Stimulated activated CD4-positive, alpha-beta T cell treated with anti-CD3 and anti-CD28 coated beads, Interleukin-1b, Interleukin-23, amount 100 ng/mL, for 48 hours (primary cell): ENCODE measurements at regions not wholly inside any gene's neighbourhood (a gene's known extent, or its start where the extent isn't known, plus 50 kb on each side); places are given as distances from the start of the nearest gene placed in this dataset.
"Not testable (repeated sequence)": the region's sequence is repeated elsewhere in the genome, so short reads cannot be mapped to it uniquely, and the experiment has no call there.

ENCODE experiments used
- DNase-seq: peaks from one replicate; pipeline ENCODE4 v3.0.0-alpha.2; 2020

DNA sequence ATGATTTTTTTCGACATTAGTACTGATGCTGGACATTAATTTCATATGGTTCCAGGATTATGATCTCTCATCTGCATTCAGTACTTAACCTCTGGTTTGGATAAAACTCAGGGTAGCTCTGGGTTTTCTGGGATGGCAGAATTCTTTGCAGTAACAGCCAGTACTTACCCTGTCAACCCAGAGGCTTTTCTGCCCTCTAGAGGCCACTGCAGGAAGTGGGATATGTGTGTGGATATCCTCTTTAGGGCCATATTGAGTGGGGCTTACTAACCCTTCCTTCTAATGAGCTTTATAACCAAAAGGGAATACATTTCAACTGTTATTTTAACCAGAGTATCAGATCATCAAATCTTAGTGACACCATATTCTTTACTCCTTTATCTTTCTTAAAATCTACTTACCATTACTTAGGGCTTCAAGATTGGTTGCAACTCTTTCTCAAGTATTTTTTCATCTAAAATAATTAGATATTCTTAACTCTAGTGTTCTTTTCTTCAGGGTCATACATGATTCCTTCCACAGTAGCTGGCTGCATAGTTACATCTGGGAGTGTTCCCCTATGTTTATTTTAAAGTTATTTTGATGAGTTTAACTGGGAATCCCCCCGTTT is 488.0 kb upstream of the STXBP6 start:
- peak; percentile 3 for DNase-seq

DNA sequence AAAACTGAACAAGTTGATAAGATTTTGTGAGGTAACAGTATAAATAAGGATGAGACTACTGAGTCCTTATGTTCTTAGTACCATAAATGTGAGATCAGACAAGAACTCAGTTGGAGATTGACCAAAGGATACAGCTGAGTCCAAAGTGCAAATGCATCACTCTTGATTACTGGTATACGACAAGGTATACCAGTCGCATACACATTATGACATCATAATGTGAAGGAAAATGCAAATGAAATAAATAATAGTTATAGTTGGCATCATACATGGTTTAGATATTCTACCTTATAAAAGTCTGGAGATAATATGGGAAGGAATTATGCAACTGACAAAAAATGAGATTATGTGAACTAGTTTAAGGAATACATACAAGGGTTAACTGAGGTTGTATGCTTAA is 476.3 kb upstream of the STXBP6 start:
- DNase-seq: no peak

GRCh38 chr14:25522926-25523325 is 473.0 kb upstream of the STXBP6 start:
- DNase-seq: no peak

- no peak for DNase-seq
Observed at GRCh38 chr14:25522116-25522515, 472.2 kb upstream of the STXBP6 start.

DNA sequence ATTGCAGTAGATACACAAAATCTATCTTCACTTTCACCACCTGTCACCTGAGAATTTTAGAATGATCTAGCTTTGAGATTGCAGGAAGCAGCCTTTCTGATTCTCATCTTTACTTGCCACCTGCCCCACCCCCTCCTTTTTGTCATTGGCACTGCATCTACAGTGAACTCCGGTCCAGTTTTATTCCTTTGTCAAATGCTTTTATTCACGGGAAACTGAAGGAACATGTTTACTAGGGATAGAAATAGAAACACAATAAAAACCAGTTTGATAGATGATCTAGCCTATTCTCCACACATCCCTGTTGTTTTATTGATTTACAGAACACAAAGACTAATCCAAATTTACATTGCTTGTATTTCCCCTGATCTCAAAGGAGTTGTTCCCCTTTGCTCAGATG is 471.7 kb upstream of the STXBP6 start:
- DNase-seq: no peak

DNA sequence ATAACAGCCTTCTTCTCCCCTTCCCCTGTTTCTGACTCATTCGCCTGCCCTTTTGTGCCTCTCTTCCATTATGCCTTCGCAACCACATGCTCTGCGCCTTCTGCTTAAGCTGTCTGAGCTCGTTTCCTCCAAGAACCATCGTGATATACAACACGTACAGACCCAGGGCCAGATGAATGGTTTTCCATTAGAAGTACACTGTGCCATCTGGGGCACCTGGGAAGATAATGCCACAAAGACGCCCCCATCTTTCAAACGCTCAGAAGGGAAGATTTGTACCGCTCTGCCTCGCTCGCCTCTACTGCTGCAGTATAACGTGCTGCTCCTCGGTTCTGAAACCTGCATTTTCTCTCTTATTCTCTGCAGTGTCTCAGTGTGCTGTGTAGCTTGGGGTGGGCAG is 470.9 kb upstream of the STXBP6 start:
- DNase-seq: no peak

- DNase-seq: no peak
Observed at GRCh38 chr14:25518364-25518763, 468.4 kb upstream of the STXBP6 start.

DNA sequence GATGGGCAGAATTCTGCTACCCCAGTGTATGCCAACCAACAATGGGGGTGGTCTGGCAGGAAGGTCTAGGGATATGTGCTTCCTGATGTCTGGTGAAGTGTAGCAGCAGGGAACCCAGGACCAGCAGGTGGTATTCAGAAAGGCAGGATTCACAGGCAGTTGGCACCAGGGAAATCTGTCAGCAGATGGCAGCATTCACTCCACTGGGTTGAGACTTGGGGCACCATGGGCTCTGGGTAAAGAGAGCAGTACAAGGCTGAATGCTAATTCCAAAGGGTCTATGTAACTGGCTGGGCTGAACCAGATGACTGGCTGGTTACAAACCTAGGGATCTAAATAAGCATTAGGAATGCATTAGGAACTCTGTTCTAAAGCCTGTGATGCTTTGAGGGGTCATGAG is 466.9 kb upstream of the STXBP6 start:
- DNase-seq: no peak

GRCh38 chr14:25508845-25509244 is 458.9 kb upstream of the STXBP6 start:
- DNase-seq: no peak

DNA sequence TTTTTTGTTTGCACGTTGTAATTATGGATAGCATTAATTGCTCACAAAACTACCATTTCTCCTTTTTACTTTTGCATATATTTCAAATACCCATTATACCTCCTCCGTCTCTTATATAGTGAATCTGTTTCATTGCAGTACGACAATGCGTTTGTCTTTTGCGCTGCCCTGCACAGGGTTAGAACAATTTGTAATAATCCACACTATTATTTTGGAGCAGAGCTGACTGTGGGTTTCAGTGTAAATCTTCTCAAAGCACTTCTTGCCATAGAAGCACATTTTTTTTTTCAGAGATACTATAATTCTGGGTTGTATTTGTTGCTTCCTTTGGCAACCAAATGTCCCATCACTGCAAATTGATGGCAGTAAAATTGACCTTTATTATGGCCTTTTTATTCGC is 451.8 kb upstream of the STXBP6 start:
- no peak for DNase-seq

GRCh38 chr14:25488961-25489360 is 439.0 kb upstream of the STXBP6 start:
- DNase-seq: no peak

GRCh38 chr14:25485381-25485780 is 435.4 kb upstream of the STXBP6 start:
- no peak for DNase-seq

- no peak for DNase-seq
Observed at GRCh38 chr14:25484906-25485305, 435.0 kb upstream of the STXBP6 start.

GRCh38 chr14:25484235-25484634 is 434.3 kb upstream of the STXBP6 start:
- DNase-seq: no peak

DNA sequence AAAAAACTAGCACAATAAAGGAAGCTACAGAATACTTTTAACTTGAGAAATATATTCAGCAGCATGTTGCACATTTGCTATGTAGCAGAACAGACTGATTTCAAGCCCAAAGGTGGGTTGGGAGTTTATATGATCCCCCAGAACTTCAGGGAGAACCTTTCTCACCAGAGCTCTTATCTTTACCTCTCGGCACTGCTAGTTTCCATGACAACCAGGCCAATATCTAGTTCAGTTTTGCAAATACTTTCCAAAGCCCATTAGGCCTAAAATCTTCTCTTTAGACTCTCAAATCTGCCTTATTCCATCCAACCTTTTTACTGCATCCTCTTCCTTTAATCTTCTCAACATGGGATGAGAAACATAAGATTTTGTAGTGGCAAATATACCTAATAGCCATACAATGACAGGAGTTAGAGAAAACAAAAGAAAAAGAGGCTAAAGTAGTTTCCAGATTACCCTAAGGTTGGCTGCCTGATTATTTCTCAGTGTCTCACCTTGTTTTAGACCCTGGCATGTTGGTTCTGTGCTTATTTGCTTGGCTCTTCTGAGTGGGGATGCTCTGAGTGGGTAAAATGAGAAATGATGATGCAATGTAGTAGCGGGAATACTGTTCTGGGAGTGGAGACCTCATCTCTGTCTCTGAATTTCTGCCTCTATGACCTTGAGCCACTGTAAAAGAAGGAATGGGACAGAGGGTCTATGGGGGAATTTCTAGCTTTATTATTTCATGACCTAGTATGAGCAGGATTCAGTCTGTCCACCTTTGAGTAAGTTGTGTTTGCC is 427.6 kb upstream of the STXBP6 start:
- no peak for DNase-seq

GRCh38 chr14:25472700-25473099 is 422.8 kb upstream of the STXBP6 start:
- no peak for DNase-seq

GRCh38 chr14:25464772-25465171 is 414.8 kb upstream of the STXBP6 start:
- DNase-seq: no peak

DNA sequence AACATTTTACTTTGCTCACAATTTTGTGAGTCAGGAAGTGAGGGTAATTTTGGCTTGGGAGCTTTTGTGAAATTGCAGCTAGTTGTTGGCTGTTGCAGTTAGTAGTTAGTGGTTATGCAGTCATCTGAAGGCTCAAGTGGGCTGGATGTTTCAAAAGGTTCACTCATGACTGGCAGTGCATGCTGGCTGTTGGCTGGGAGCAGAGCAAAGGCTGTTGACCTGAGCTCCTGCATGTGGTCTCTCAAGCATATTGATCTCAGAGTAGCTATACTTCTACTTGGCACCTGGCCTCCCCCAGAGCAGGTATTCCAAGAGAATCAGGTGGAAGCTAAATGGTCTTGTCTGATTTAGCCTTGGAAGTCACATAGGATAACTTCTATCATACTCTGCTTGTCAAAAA is 414.1 kb upstream of the STXBP6 start:
- no peak for DNase-seq

- no peak for DNase-seq
Observed at GRCh38 chr14:25463480-25463879, 413.5 kb upstream of the STXBP6 start.

DNA sequence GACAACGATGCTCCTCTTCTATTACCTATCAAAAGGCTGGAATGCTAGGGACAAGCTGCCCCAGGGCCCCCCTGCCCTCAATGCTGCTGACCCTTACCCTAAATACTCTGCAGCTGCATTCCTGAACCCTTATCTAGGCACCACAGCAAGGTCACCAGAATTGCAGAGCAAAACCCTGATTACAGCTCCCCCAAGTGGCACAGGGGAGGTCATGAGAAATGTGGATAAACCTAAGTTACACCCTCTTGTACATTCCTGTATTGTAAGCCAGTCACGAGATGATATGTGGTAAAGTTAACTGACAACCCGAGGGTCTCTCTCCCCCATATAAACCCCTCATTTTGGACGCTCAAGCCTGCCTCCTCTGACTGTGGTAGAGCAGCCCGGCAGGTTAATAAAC is 411.8 kb upstream of the STXBP6 start:
- no peak for DNase-seq

DNA sequence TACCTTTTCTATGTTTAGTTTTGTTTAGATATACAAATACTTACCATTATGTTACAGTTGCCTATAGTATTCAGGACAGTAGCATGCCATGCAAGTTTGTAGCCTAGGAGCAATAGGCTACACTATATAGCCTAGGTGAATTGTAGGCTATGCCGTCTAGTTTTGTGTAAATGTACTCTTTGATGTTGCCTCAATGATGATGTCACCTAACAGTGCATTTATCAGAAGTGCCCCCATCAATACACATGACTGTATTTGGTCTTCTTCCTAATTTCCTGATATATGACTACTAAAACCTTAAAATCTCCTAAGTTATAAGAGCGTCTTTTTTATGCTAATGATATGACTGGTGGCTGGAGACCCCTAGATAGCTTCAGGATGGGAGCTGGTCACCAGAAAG is 394.4 kb upstream of the STXBP6 start:
- no peak for DNase-seq

DNA sequence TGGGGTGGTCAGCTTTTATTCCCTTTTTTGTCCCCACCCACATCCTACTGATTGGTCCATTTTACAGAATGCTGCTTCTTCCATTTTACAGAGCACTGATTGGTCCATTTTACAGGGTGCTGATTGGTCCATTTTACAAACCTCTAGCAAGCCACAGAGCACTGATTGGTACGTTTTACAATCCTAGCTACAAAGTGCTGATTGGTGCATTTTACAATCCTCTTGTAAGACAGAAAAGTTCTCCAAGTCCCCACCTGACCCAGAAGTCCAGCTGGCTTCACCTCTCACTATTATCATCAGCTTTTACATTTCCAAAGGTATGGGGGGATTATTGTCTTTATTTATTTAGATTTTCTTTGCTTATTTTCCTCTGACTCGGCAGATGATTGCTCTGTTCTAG is 390.4 kb upstream of the STXBP6 start:
- DNase-seq: not testable (repeated sequence)

DNA sequence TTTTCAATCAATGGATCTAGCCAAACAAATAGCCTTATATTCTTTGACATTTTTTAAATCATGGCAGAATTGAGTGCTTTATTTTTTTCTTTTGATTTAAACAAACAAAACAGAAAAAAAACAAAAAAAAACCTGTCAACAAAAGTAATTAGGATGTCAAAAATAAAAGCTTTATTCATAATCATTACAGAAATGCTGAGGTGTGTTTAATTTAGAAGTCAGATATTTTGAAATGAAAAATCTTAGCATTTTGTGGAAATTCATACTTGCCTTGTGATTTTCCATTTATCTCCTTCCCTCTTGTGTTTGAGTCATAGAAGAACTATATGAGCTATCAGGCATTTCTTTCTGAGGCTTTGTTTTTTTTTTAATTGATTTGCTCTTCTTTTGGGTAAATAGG is 387.0 kb upstream of the STXBP6 start:
- no peak for DNase-seq

- no peak for DNase-seq
Observed at GRCh38 chr14:25436288-25436875, 386.4 kb upstream of the STXBP6 start.
